Neural progenitor cell (in vitro differentiated cells): ENCODE measurements at regions not wholly inside any gene's neighbourhood (a gene's known extent, or its start where the extent isn't known, plus 50 kb on each side); places are given as distances from the start of the nearest gene placed in this dataset.

Source experiments
- CTCF ChIP-seq: fragments of 200-600 bp; sonication (generic); IDR thresholded peaks from 2 replicates; pipeline ENCODE4 v1.5.1; 2017; ENCODE audit warnings: antibody characterized with exemption, mild to moderate bottlenecking
- EZH2phosphoT487 ChIP-seq: fragments of 200-600 bp; sonication (generic); IDR thresholded peaks from 2 replicates; pipeline ENCODE4 v1.6.1; 2017; ENCODE audit warnings: antibody characterized with exemption

- TF ChIP-seq CTCF (no peak), EZH2phosphoT487 (no peak)
These were observed 75.8 kb upstream of the AFDN start for GRCh38 chr6:167750956-167751358.
